Natural killer cell (primary cell): ENCODE measurements at regions not wholly inside any gene's neighbourhood (a gene's known extent, or its start where the extent isn't known, plus 50 kb on each side); places are given as distances from the start of the nearest gene placed in this dataset.

Experiments
- ATAC-seq, 3 donors: fragments of 150-1000 bp in 2 of 3; fragments of 200-7000 bp in 1 of 3; cut with Tn5 transposase; 1 replicate in 1 of 3; 2 replicates in 2 of 3; pipeline ENCODE4 v1.10.0; 2021; ENCODE audit warnings: mild to moderate bottlenecking in 2 of 3, moderate library complexity in 2 of 3
- DNase-seq, 2 donors: peaks; one replicate each; pipeline versions ENCODE4 v3.0.0 to v3.0.0-alpha.2; 2013 to 2021; ENCODE audit warnings: mixed read lengths in 1 of 2
- H3K27ac ChIP-seq: one replicate; pipeline ENCODE4 v1.5.1; 2013; ENCODE audit warnings: mild to moderate bottlenecking, low read length
- H3K27me3 ChIP-seq: one replicate; pipeline ENCODE4 v1.6.1; 2013; ENCODE audit warnings: low read length; ENCODE audit not compliant: control insufficient read depth, insufficient read depth
- H3K36me3 ChIP-seq: one replicate; pipeline ENCODE4 v1.6.1; 2013; ENCODE audit warnings: low read length; ENCODE audit not compliant: control insufficient read depth, insufficient read depth
- H3K4me1 ChIP-seq: one replicate; pipeline ENCODE4 v1.6.1; 2013; ENCODE audit warnings: low read length; ENCODE audit not compliant: control insufficient read depth, insufficient read depth
- H3K4me3 ChIP-seq: one replicate; pipeline ENCODE4 v1.5.1; 2013; ENCODE audit warnings: low read length
- H3K9me3 ChIP-seq: one replicate; pipeline ENCODE4 v1.6.1; 2013; ENCODE audit warnings: low read length; ENCODE audit not compliant: control insufficient read depth, insufficient read depth
- H3K27ac Mint-ChIP-seq, 2 donors: one replicate each; pipeline ENCODE4 v1.8.0; 2022; ENCODE audit warnings: mild to moderate bottlenecking in 2 of 2, mixed read lengths in 2 of 2, moderate library complexity in 1 of 2
- H3K27me3 Mint-ChIP-seq, 2 donors: one replicate each; pipeline ENCODE4 v1.8.0; 2022; ENCODE audit warnings: low read depth in 2 of 2, mixed read lengths in 2 of 2
- H3K36me3 Mint-ChIP-seq: one replicate; pipeline ENCODE4 v1.8.0; 2022; ENCODE audit warnings: mixed read lengths
- H3K4me1 Mint-ChIP-seq, 2 donors: one replicate each; pipeline ENCODE4 v1.8.0; 2022; ENCODE audit warnings: mixed read lengths in 2 of 2
- H3K4me3 Mint-ChIP-seq: one replicate; pipeline ENCODE4 v1.8.0; 2022; ENCODE audit warnings: mild to moderate bottlenecking, moderate library complexity, mixed read lengths
- H3K9me3 Mint-ChIP-seq, 2 donors: one replicate each; pipeline ENCODE4 v1.8.0; 2022; ENCODE audit warnings: mixed read lengths in 2 of 2
- WGBS: methylation state at CpG from one replicate; pipeline ENCODE4 v1.1.7; 2013; ENCODE audit warnings: missing lambda C conversion rate; ENCODE audit not compliant: insufficient coverage; 5-methylcytosine and 5-hydroxymethylcytosine counted together
- intact Hi-C: fragments of 100-400 bp; cut with micrococcal nuclease; formaldehyde crosslinking; loops from one replicate; pipeline ENCODE4 v1.14.2; 2022
- TF ChIP-seq, protein P1 (sequence below): fragments of 200-600 bp; IDR thresholded peaks from one replicate; pipeline ENCODE4 v1.8.0; 2022; ENCODE audit warnings: antibody characterized with exemption

DNA sequence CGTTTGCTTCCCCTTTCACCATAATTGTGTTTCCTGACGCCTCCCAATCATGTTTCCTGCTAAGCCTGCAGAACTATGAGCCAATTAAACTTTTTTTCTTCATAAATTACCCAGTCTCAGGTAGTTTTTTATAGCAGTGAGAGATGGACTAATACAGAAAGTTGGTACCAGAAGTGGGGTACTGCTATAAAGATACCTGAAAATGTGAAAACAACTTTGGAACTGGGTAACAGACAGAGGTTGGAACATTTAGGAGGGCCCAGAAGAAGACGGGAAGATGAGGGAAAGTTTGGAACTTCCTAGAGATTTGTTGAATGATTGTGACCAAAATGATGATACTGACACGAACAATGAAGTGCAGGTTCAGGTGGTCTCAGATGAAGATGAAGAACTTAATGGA lies 1058.6 kb upstream of the CITED2 start:
- ATAC-seq: no peak
- Mint-ChIP-seq H3K9me3 (peaks cover 4 to 11% of the 10 kb centered on the region in 2 donors), H3K4me1 (no peaks in the 10 kb centered on the region), H3K4me3 (no peak overlapping the region), H3K27ac (no peak overlapping the region), H3K27me3 (no peaks in the 10 kb centered on the region), H3K36me3 (no peaks in the 10 kb centered on the region)
- Histone ChIP-seq H3K4me3 (no peak overlapping the region), H3K9me3 (peaks cover 6% of the 10 kb centered on the region), H3K27me3 (no peaks in the 10 kb centered on the region), H3K36me3 (no peaks in the 10 kb centered on the region), H3K4me1 (no peaks in the 10 kb centered on the region), H3K27ac (no peak overlapping the region)
- TF ChIP-seq, protein P1, sequence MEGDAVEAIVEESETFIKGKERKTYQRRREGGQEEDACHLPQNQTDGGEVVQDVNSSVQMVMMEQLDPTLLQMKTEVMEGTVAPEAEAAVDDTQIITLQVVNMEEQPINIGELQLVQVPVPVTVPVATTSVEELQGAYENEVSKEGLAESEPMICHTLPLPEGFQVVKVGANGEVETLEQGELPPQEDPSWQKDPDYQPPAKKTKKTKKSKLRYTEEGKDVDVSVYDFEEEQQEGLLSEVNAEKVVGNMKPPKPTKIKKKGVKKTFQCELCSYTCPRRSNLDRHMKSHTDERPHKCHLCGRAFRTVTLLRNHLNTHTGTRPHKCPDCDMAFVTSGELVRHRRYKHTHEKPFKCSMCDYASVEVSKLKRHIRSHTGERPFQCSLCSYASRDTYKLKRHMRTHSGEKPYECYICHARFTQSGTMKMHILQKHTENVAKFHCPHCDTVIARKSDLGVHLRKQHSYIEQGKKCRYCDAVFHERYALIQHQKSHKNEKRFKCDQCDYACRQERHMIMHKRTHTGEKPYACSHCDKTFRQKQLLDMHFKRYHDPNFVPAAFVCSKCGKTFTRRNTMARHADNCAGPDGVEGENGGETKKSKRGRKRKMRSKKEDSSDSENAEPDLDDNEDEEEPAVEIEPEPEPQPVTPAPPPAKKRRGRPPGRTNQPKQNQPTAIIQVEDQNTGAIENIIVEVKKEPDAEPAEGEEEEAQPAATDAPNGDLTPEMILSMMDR: no peak
- DNase-seq: no peak
- 75% methylated on average over 4 of the region's 4 CpGs for WGBS
- intact Hi-C loops: no loop called here

DNA sequence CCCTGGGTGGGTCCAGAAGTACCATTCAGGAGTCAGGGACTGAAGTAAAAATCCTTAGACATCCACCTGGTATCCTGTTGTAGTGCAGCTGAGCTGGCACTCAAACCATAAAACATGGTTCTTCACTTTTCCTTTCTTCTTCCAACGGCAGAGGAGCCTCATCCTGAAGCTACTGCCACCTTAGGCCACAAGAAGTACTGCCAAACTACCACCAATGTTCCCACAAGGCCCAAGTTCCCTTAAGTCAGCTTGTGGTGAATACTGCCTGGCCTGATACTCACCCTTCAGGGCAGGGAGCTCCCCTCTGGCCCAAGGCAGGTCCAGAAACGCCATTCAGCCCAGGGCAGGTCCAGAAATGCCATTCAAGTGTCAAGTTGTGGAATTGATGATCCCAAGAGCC lies 1053.4 kb upstream of the CITED2 start:
- Mint-ChIP-seq H3K9me3 (peaks cover 4 to 16% of the 10 kb centered on the region in 2 donors), H3K4me1 (no peaks in the 10 kb centered on the region), H3K27ac (no peak overlapping the region), H3K4me3 (no peak overlapping the region), H3K36me3 (no peaks in the 10 kb centered on the region), H3K27me3 (no peaks in the 10 kb centered on the region)
- WGBS: 76% methylated on average over 2 of the region's 2 CpGs
- no peaks in the 10 kb centered on the region for H3K4me1 ChIP-seq
- intact Hi-C loops: no loop called here
- no peak overlapping the region for H3K27ac ChIP-seq
- TF ChIP-seq, protein P1: no peak
- H3K4me3 ChIP-seq: no peak overlapping the region
- H3K36me3 ChIP-seq: no peaks in the 10 kb centered on the region
- no peak for DNase-seq
- no peaks in the 10 kb centered on the region for H3K27me3 ChIP-seq
- no peak for ATAC-seq
- H3K9me3 ChIP-seq: no peaks in the 10 kb centered on the region

DNA sequence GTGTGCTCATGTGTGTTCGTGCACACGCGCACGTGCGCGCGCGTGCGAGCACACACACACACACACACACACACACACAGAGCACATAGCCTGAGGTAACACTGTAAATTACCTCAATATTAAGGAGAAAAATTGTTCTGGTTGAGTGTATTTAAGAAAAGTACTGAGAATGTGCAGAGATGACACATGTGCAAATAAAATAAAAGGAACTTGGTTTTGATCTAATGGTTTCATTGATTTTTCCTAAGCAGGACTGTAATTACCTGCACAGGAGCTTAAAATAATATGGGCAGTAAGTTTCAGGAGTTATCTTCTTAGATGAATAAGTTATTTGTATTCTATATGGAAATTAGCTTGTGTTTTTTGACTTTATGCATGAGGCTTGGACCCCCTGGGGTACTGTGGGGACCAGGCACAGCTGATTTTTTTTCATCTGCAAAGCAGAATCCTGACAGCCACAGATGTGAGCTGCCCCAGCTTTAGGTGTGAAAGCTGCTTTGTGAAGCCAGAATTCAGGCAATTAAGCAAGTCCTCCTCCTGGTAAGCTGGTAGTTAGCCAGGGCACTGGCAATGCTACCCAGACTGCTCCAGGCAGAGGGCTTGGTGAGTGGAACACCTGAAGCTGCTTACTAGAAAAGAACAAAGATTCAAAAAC lies 1040.6 kb upstream of the CITED2 start:
- DNase-seq (no peak), ATAC-seq (no peak)
- Histone ChIP-seq H3K27me3 (no peaks in the 10 kb centered on the region), H3K36me3 (no peaks in the 10 kb centered on the region), H3K9me3 (peaks cover 2% of the 10 kb centered on the region), H3K4me3 (no peak overlapping the region), H3K4me1 (no peaks in the 10 kb centered on the region), H3K27ac (no peak overlapping the region)
- Mint-ChIP-seq H3K9me3 (peaks cover 7 to 8% of the 10 kb centered on the region in 2 donors), H3K27ac (no peak overlapping the region), H3K4me3 (no peak overlapping the region), H3K27me3 (no peaks in the 10 kb centered on the region), H3K36me3 (peaks cover 6% of the 10 kb centered on the region), H3K4me1 (no peaks in the 10 kb centered on the region)
- 93% methylated on average over 9 of the region's 9 CpGs for WGBS
- TF ChIP-seq, protein P1: no peak
- intact Hi-C loops: no loop called here

GRCh38 chr6:140403020-140403419 lies 1028.6 kb upstream of the CITED2 start:
- Mint-ChIP-seq H3K4me3 (no peak overlapping the region), H3K36me3 (peaks cover 9% of the 10 kb centered on the region), H3K27me3 (no peaks in the 10 kb centered on the region), H3K27ac (no peak overlapping the region), H3K9me3 (peaks cover 9 to 11% of the 10 kb centered on the region in 2 donors), H3K4me1 (no peaks in the 10 kb centered on the region)
- H3K27me3 ChIP-seq: no peaks in the 10 kb centered on the region
- TF ChIP-seq, protein P1: no peak
- no peaks in the 10 kb centered on the region for H3K36me3 ChIP-seq
- ATAC-seq (no peak), DNase-seq (no peak)
- H3K4me3 ChIP-seq: no peak overlapping the region
- intact Hi-C loops: no loop called here
- H3K27ac ChIP-seq: no peak overlapping the region
- H3K9me3 ChIP-seq: no peaks in the 10 kb centered on the region
- no peaks in the 10 kb centered on the region for H3K4me1 ChIP-seq
